WERI-Rb-1 (cell line): ENCODE measurements at regions not wholly inside any gene's neighbourhood (a gene's known extent, or its start where the extent isn't known, plus 50 kb on each side); places are given as distances from the start of the nearest gene placed in this dataset.

Experiments
- DNase-seq: peaks from one replicate; pipeline ENCODE4 v3.0.0-alpha.2; 2020
- H3K27ac ChIP-seq: fragments of 250-450 bp; sonication (Bioruptor Pico); 2 replicates; pipeline ENCODE4 v1.5.1; 2020; ENCODE audit warnings: mild to moderate bottlenecking, moderate library complexity
- H3K27me3 ChIP-seq: fragments of 250-450 bp; sonication (Bioruptor Pico); 2 replicates; pipeline ENCODE4 v1.5.1; 2021; ENCODE audit warnings: mild to moderate bottlenecking, low read depth, moderate library complexity; ENCODE audit not compliant: insufficient read depth, severe bottlenecking
- H3K36me3 ChIP-seq: fragments of 250-450 bp; sonication (Bioruptor Pico); 2 replicates; pipeline ENCODE4 v1.5.1; 2020; ENCODE audit warnings: mild to moderate bottlenecking, moderate library complexity
- H3K4me3 ChIP-seq: 2 replicates; pipeline ENCODE4 v1.5.1; 2011; ENCODE audit warnings: low read depth, mild to moderate bottlenecking, control low read depth, low read length
- H3K9me3 ChIP-seq: fragments of 250-450 bp; sonication (Bioruptor Pico); 2 replicates; pipeline ENCODE4 v1.5.1; 2021; ENCODE audit warnings: mild to moderate bottlenecking, moderate library complexity; ENCODE audit not compliant: severe bottlenecking
- TF ChIP-seq, protein P1 (sequence below): IDR thresholded peaks from 2 replicates; pipeline ENCODE4 v1.5.1; 2011; ENCODE audit warnings: low read depth, mild to moderate bottlenecking, control low read depth, inconsistent platforms, low read length

GRCh38 chr2:63789338-63790020, 52.2 kb upstream of the UGP2 start:
- no peak overlapping the region for H3K27ac ChIP-seq
- H3K27me3 ChIP-seq, result no peaks in the 10 kb centered on the region
- no peaks in the 10 kb centered on the region for H3K9me3 ChIP-seq
- H3K36me3 ChIP-seq, result no peaks in the 10 kb centered on the region
- DNase-seq, result no peak
- H3K4me3 ChIP-seq, result no peak overlapping the region
- TF ChIP-seq, protein P1, sequence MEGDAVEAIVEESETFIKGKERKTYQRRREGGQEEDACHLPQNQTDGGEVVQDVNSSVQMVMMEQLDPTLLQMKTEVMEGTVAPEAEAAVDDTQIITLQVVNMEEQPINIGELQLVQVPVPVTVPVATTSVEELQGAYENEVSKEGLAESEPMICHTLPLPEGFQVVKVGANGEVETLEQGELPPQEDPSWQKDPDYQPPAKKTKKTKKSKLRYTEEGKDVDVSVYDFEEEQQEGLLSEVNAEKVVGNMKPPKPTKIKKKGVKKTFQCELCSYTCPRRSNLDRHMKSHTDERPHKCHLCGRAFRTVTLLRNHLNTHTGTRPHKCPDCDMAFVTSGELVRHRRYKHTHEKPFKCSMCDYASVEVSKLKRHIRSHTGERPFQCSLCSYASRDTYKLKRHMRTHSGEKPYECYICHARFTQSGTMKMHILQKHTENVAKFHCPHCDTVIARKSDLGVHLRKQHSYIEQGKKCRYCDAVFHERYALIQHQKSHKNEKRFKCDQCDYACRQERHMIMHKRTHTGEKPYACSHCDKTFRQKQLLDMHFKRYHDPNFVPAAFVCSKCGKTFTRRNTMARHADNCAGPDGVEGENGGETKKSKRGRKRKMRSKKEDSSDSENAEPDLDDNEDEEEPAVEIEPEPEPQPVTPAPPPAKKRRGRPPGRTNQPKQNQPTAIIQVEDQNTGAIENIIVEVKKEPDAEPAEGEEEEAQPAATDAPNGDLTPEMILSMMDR, result no peak

DNA sequence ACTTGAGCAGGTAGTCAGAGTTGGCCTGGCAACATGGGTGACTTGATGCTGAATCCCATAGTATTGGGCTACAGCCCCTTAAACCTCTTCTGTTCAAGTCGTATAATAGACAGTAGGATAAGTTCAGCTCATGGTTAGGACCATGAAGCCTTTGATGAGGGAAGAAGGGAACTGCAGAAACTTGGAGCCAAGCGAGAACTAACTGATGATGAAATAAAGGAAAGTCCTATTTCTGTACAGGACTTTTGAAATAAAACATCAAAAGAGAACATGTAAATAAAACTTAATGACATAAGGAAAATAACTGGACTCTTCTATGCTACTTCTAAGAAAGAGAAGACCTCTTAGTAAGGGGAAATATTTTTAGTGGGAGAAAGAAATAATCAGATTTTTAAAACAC, 51.2 kb upstream of the UGP2 start:
- TF ChIP-seq, protein P1, result no peak
- Histone ChIP-seq H3K9me3 (no peaks in the 10 kb centered on the region), H3K36me3 (no peaks in the 10 kb centered on the region), H3K27me3 (no peaks in the 10 kb centered on the region), H3K4me3 (no peak overlapping the region), H3K27ac (no peak overlapping the region)
- no peak for DNase-seq

GRCh38 chr2:63790906-63791305, 50.8 kb upstream of the UGP2 start:
- Histone ChIP-seq H3K9me3 (no peaks in the 10 kb centered on the region), H3K4me3 (no peak overlapping the region), H3K27ac (no peak overlapping the region), H3K36me3 (no peaks in the 10 kb centered on the region), H3K27me3 (no peaks in the 10 kb centered on the region)
- TF ChIP-seq, protein P1, result no peak
- no peak for DNase-seq

- DNase-seq, result no peak
These were observed 50.3 kb upstream of the UGP2 start for GRCh38 chr2:63791387-63791786.

More at GRCh38 chr2:63791387-63791786, 50.3 kb upstream of the UGP2 start:
- TF ChIP-seq, protein P1, result no peak
- Histone ChIP-seq H3K27ac (no peak overlapping the region), H3K9me3 (no peaks in the 10 kb centered on the region), H3K27me3 (no peaks in the 10 kb centered on the region), H3K4me3 (no peak overlapping the region), H3K36me3 (no peaks in the 10 kb centered on the region)
